ENCODE measurements at regions not wholly inside any gene's neighbourhood (a gene's known extent, or its start where the extent isn't known, plus 50 kb on each side); places are given as distances from the start of the nearest gene placed in this dataset.

DNA sequence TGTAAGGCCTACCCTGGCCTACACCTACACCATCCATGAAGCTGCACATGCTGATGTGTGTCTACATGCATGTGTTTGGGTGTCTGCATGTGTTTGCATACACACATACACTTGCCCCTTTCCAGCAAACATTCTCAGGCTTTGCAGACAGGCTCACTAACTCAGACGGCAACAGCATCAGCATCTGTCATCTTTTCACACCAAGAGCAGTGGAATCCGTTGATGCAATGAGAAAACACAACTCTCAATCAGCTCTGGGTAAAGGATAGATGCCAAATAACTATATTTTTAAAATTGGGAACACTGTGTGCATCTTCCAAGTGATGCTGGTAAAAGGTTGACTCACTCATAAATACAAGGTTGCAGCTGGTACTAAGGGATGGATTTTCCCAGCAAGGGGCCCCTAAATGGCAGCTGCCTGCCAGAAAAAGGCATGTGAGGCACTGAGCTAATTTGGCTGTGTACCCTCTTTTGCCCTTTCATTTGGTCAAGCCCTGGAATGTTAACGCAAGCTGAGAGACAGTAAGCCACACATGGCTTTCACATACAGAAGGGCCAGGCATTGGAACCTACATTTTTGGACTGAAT is 296.3 kb upstream of the NPSR1 start:
- H3K4me3 ChIP-seq (replicated peaks in 1 of 3; ENCODE audit: low read depth in 2 of 3, low read length in 3 of 3): no peak overlapping the region
- TF ChIP-seq, protein P1, sequence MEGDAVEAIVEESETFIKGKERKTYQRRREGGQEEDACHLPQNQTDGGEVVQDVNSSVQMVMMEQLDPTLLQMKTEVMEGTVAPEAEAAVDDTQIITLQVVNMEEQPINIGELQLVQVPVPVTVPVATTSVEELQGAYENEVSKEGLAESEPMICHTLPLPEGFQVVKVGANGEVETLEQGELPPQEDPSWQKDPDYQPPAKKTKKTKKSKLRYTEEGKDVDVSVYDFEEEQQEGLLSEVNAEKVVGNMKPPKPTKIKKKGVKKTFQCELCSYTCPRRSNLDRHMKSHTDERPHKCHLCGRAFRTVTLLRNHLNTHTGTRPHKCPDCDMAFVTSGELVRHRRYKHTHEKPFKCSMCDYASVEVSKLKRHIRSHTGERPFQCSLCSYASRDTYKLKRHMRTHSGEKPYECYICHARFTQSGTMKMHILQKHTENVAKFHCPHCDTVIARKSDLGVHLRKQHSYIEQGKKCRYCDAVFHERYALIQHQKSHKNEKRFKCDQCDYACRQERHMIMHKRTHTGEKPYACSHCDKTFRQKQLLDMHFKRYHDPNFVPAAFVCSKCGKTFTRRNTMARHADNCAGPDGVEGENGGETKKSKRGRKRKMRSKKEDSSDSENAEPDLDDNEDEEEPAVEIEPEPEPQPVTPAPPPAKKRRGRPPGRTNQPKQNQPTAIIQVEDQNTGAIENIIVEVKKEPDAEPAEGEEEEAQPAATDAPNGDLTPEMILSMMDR (IDR thresholded peaks at IDR 0.05): no peak
- H3K79me2 ChIP-seq (ENCODE audit: insufficient read depth, low read length): no peaks in the 10 kb centered on the region
- H3K36me3 Mint-ChIP-seq: no peaks in the 10 kb centered on the region
- H3K4me3 Mint-ChIP-seq: no peak overlapping the region
- H3K36me3 ChIP-seq (replicated peaks in 1 of 2; ENCODE audit: control insufficient read depth in 1 of 2, insufficient read depth in 2 of 2, low read length in 2 of 2): no peaks in the 10 kb centered on the region
- no peak for DNase-seq
- no peak overlapping the region for H3K27ac ChIP-seq (ENCODE audit: low read depth in 1 of 2, low read length in 2 of 2)
- peaks cover 2 to 24% (median 4%) of the 10 kb centered on the region in 7 donors for H3K9me3 Mint-ChIP-seq
- no peaks in the 10 kb centered on the region for H3K4me1 ChIP-seq (ENCODE audit: control insufficient read depth in 1 of 2, insufficient read depth in 2 of 2, low read length in 2 of 2)
- H3K27me3 Mint-ChIP-seq (ENCODE audit: low read depth in 3 of 3): peaks cover 0 to 2% (median 0%) of the 10 kb centered on the region in 3 donors
- no peak overlapping the region for H3K27ac Mint-ChIP-seq
- intact Hi-C loops (cut with micrococcal nuclease): no loop called here
- H3K9ac ChIP-seq (ENCODE audit: insufficient read depth, low read length, poor library complexity, severe bottlenecking): no peak overlapping the region
- H3K9me3 ChIP-seq (replicated peaks in 1 of 2; ENCODE audit: control insufficient read depth in 1 of 2, insufficient read depth in 1 of 2, low read length in 2 of 2): peaks cover 1 to 14% of the 10 kb centered on the region in 2 donors
- no peaks in the 10 kb centered on the region for H4K20me1 ChIP-seq (ENCODE audit: insufficient read depth, low read length)
- no CpG with 5 or more reads among the region's 3 CpGs for WGBS (ENCODE audit: insufficient coverage)
- no peak overlapping the region for H2AFZ ChIP-seq (ENCODE audit: insufficient read depth, low read depth, low read length, poor library complexity, severe bottlenecking)
- H3K27me3 ChIP-seq (ENCODE audit: control insufficient read depth in 2 of 2, insufficient read depth in 2 of 2, low read length in 2 of 2): no peaks in the 10 kb centered on the region
- no peak overlapping the region for H3K4me2 ChIP-seq (replicated peaks; ENCODE audit: extremely low read depth, low read length, poor library complexity, severe bottlenecking)
- no peaks in the 10 kb centered on the region for H3K4me1 Mint-ChIP-seq

DNA sequence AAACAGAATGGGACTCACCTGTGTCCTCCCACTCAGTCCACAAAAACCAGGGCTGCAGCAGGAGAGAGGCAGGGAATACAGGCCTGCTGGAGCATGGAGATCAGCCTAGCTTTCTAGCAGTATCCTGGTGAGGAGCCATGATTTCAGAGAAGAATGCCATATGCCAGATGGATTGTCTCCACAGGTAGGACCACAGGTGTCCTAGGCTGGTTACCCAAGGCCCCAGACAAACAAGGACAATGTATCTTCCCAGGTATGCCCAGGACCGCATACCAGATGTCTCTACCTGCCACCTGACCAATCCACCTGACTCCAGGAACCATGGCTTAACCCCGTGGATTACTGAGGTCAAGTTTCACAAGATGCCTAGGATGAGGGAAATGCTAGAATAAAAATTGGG is 295.4 kb upstream of the NPSR1 start:
- Histone ChIP-seq H4K20me1 (ENCODE audit: insufficient read depth, low read length) (no peaks in the 10 kb centered on the region), H3K4me3 (replicated peaks in 1 of 3; ENCODE audit: low read depth in 2 of 3, low read length in 3 of 3) (no peak overlapping the region), H3K79me2 (ENCODE audit: insufficient read depth, low read length) (no peaks in the 10 kb centered on the region), H3K4me1 (ENCODE audit: control insufficient read depth in 1 of 2, insufficient read depth in 2 of 2, low read length in 2 of 2) (no peaks in the 10 kb centered on the region), H3K9me3 (replicated peaks in 1 of 2; ENCODE audit: control insufficient read depth in 1 of 2, insufficient read depth in 1 of 2, low read length in 2 of 2) (peaks cover 3 to 14% of the 10 kb centered on the region in 2 donors), H3K27ac (ENCODE audit: low read depth in 1 of 2, low read length in 2 of 2) (no peak overlapping the region), H3K4me2 (replicated peaks; ENCODE audit: extremely low read depth, low read length, poor library complexity, severe bottlenecking) (no peak overlapping the region), H3K27me3 (ENCODE audit: control insufficient read depth in 2 of 2, insufficient read depth in 2 of 2, low read length in 2 of 2) (no peaks in the 10 kb centered on the region), H3K36me3 (replicated peaks in 1 of 2; ENCODE audit: control insufficient read depth in 1 of 2, insufficient read depth in 2 of 2, low read length in 2 of 2) (no peaks in the 10 kb centered on the region), H2AFZ (ENCODE audit: insufficient read depth, low read depth, low read length, poor library complexity, severe bottlenecking) (no peak overlapping the region), H3K9ac (ENCODE audit: insufficient read depth, low read length, poor library complexity, severe bottlenecking) (no peak overlapping the region)
- peaks cover 0 to 2% (median 0%) of the 10 kb centered on the region in 3 donors for H3K27me3 Mint-ChIP-seq (ENCODE audit: low read depth in 3 of 3)
- no CpG with 5 or more reads among the region's 2 CpGs for WGBS (ENCODE audit: insufficient coverage)
- no peak for DNase-seq
- no peak overlapping the region for H3K4me3 Mint-ChIP-seq
- intact Hi-C loops (cut with micrococcal nuclease): no loop called here
- TF ChIP-seq, protein P1 (IDR thresholded peaks at IDR 0.05): no peak
- no peak overlapping the region for H3K27ac Mint-ChIP-seq
- H3K9me3 Mint-ChIP-seq: peaks cover 2 to 29% (median 4%) of the 10 kb centered on the region in 7 donors
- no peaks in the 10 kb centered on the region for H3K4me1 Mint-ChIP-seq
- H3K36me3 Mint-ChIP-seq: no peaks in the 10 kb centered on the region
